SKM-1 (cell line): ENCODE measurements at regions not wholly inside any gene's neighbourhood (a gene's known extent, or its start where the extent isn't known, plus 50 kb on each side); places are given as distances from the start of the nearest gene placed in this dataset.

ENCODE experiments used
- DNase-seq: peaks from one replicate; lab custom pipeline; 2025; ENCODE audit not compliant: unreplicated experiment; lab: John Stamatoyannopoulos, UW

DNA sequence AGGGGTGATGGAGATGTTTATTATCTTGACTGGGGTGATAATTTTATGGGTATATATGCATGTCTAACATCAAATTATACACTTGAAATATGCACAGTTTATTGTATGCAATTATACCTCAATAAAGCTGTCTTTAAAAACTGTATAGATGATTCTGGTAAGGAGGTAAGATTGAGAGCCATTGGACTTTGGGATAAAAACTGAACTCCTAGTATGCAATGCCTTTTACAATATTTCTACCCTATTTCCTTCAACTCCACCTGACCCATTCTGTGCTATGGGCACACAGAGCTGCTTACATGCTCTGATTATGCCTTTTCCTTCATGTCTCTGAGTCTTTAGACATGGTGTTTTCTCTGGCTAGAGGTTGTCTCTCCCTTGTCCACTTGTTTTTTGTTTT, 63.9 kb upstream of the UGP2 start:
- DNase-seq = no peak

DNA sequence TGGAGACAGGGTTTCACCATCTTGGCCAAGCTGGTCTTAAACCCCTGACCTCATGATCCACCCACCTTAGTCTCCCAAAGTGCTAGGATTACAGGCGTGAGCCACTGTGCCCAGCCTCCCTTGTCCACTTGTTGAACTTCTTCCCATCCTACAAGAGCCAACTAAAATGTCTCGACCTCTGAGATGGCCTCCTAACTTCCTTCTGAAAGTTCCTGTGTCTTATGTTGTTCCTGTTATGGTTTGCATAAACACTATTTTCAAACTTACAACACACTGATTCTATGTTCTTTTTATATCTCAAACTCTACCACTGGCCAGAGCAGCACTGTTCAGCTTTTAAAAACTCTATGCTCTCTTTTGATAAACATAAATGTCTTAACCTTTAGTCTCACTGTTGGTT, 63.3 kb upstream of the UGP2 start:
- DNase-seq = no peak

DNA sequence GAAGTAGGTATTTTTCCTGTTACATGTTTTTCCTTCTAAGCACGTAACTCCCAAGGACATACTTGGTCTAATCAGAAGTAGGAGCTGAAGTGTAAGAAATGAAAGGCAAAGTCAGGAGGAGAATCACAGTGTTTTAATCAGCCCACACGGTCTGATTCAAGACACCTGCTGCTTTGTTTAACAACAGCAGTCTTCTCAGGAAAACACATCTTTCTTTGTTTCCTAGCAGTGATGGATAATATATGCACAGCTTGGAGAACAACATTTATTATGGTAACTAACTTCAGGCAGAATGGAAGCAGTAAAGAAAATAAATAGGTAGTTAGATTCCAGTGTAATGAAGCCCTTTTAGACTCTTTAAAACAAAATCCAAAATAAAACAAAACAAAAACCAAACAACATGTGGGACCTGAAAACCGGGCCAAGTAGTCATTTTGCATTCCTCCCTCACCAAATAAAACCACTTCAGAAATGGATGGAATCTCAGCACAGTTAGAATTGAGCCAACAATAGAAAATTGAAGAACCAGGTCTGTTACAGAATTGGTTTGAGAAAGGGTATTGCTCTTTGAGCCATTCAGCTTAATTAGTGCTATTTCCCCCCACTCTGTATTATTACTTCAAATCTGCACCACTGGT, 61.1 kb upstream of the UGP2 start:
- DNase-seq = no peak

DNA sequence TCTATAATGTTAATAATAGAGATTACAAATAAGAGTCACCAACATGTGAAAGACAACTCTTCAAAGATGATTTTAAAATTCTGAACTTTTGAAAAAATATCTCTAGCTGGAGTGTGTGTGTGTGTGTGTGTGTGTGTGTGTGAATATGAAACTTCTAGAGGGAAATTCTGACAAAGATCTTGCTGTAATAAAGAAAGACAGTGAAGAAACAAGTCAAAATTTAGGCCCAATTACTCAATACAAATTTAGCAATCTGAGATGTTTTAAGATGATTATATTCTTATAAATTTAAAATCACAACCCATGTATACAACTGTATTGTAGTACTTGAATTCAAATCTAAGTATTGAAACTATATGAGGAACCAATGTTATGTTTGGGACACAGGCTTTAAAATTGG, 57.2 kb upstream of the UGP2 start:
- no peak for DNase-seq

DNA sequence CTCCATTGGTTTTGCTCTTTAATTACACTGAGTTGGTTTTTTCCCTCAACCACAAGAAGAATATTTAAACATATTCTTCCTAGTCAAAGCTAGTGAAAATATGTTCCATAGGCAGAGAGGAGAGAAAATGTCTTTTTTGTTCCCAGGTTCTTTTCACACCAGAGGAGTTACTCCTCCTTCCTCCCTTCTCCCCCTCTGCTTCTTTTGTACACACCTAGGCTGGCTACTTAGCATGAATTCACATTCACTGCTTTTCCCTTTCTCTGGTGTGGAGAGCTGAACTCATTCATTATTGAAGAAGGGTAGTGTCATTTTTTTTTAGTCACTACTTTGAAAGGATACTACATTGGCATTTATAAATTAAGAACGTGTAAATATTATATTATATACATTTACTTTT, 56.6 kb upstream of the UGP2 start:
- DNase-seq = no peak

DNA sequence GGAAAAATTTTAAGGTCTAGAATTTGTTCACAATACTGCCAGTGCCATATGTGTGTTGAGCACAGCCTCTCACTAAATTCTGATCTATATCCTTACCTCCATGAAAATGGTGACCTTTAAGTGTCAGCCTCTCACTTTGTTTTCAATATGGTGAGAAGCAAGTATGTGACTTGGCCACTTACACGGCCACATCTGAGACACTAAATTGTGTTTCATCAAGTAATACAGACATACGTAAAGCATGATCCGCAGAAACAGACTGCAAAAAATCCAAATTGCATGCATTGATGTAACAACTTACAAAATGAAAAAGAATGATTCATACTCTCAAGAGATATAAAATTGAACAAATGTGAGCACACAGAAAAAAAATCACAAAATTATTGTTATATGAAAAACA, 55.2 kb upstream of the UGP2 start:
- no peak for DNase-seq

DNA sequence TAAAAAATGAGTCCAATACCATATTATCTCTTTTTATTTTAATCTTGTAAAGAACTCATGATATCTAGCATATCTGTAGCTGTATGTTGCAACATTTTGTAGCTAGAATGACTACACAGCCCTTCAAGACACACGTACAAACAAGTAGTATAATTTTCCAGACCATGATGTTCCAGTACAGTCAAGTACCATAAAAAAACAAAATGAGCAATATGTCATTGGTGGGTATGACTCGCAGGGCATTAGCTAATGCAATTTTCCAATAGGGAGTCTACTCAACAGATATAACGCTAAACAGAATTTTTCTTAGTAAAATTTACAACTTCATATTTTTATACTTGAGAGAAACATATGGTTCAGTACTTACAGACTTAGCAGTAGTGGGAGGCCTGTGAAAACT, 53.6 kb upstream of the UGP2 start:
- no peak for DNase-seq

DNA sequence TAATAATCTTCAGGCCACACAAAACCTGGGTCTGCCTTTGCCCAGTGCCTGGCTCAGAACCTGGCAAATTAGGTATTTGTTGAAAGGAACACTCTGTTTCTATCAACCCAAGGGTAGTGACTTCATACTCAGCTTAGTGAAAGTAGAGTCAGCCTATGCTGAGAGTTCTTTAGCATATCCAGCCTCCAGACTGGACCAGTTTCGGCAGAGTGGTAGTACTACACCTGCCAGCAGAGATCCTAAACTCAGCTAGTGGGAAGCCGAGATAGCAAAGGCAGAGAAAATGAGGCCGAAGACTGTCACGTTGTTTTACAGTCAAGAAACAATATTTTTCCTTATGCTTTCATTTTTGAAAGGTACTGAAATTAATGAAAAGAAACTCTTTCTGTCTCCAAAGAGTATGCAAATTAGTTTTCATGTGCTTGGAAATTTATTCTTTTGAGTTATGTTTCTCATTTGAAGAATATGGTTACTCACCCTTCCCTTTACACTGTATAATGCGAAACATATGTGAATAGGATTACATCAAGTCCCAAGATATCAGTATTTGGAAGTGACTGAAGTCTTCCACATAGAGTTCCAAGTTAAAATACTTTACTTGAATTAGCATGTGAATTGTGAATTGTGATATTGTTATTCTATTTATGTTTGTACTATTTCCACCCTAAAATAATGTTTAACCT, 52.2 kb upstream of the UGP2 start:
- DNase-seq = no peak

DNA sequence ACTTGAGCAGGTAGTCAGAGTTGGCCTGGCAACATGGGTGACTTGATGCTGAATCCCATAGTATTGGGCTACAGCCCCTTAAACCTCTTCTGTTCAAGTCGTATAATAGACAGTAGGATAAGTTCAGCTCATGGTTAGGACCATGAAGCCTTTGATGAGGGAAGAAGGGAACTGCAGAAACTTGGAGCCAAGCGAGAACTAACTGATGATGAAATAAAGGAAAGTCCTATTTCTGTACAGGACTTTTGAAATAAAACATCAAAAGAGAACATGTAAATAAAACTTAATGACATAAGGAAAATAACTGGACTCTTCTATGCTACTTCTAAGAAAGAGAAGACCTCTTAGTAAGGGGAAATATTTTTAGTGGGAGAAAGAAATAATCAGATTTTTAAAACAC, 51.2 kb upstream of the UGP2 start:
- DNase-seq = no peak

DNA sequence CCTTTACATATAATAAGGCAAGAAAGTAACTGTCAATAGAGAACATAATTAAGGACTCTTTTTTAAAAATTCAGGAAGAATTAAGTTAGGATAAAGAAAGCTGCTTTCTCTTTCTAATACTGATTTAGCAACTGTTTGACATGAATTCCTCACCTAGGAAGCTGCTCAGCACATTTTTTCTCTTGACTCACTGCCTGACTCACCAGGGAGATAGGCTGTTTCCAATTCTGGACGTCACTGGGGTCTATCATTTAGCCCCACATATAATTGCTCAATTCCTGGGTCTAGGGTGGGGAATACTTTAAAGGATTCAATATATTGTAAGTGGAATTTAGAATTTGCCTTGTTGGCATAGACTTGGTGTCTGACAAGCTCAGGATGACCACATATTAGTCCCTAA, 50.8 kb upstream of the UGP2 start:
- no peak for DNase-seq

DNA sequence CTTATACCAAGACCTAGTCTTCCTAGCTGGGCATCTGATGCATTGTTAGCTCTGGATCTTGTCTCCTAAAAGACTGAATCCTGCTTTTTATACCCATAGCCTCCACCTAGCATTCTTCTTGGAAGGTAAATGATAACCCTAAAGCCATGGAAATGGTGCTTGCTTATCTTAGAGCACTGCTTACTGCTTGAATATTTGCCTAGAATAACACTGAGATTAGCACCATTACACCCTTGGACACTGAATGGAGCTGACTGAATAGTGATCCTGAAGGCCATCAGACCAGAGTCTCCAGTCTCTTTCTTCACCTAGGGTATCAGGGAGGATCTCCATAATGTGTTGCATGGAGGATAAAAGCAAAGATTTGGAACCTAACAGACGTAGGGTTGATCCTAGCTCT, 50.3 kb upstream of the UGP2 start:
- DNase-seq = no peak
